Sigmoid colon (tissue), 4 donors: ENCODE measurements at regions not wholly inside any gene's neighbourhood (a gene's known extent, or its start where the extent isn't known, plus 50 kb on each side); places are given as distances from the start of the nearest gene placed in this dataset.

Source experiments
- CTCF ChIP-seq, 4 experiments: fragments of 450-650 bp in 3 of 4; fragments of 200-600 bp in 1 of 4; IDR thresholded peaks; one replicate each; pipeline ENCODE4 v1.5.1; 2016 to 2019; ENCODE audit warnings: antibody characterized with exemption in 4 of 4, mild to moderate bottlenecking in 3 of 4, moderate library complexity in 2 of 4
- POLR2AphosphoS5 ChIP-seq, 4 donors: sonication (generic); formaldehyde crosslinking; IDR thresholded peaks; one replicate each; pipeline ENCODE4 v1.6.1; 2017; ENCODE audit warnings: antibody characterized with exemption in 4 of 4

GRCh38 chr17:31591924-31592323 is 200.4 kb downstream of the RAB11FIP4 start:
- TF ChIP-seq CTCF (IDR thresholded peaks at IDR 0.05) (no peak), POLR2AphosphoS5 (IDR thresholded peaks at IDR 0.05) (no peak)
